Bone marrow (tissue), 2 donors: ENCODE measurements at regions not wholly inside any gene's neighbourhood (a gene's known extent, or its start where the extent isn't known, plus 50 kb on each side); places are given as distances from the start of the nearest gene placed in this dataset.

Experiments
- DNase-seq, 2 donors: peaks; one replicate each; lab custom pipeline; 2025; lab: John Stamatoyannopoulos, UW

DNA sequence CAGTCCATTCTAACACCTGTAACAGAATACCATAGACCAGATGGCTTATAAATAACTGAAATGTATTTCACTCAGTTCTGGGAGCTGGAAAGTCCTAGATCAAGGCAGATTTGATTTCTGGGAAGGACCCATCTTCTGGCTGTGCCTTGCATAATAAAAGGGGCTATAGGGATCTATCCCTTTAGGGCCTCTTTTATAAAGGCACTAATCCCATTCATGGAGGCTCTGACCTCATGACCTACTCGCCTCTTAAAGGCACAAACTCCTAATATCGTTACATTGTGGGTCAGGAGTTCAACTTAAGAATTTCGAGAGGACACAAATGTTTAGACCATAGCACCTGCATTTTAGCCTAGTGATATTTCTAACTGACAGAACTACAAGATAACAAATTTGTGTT lies 619.0 kb downstream of the CDH18 start:
- DNase-seq: no peak

DNA sequence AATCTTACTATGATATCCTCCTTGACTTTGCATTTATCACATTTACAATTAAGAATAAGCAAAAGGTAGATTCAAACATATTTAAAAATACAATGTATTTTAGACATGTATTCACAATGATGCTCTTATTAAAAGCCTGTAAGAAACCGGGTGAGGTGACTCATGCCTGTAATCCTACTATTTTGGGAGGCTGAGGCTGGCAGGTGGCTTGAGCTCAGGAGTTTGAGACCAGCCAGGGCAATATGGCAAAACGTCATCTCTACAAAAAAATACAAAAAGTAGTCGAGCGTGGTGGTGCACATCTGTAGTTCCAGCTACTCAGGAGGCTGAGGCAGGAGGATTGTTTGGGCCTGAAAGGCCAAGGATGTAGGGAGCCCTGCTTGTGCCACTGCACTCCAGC lies 618.4 kb downstream of the CDH18 start:
- DNase-seq: no peak

DNA sequence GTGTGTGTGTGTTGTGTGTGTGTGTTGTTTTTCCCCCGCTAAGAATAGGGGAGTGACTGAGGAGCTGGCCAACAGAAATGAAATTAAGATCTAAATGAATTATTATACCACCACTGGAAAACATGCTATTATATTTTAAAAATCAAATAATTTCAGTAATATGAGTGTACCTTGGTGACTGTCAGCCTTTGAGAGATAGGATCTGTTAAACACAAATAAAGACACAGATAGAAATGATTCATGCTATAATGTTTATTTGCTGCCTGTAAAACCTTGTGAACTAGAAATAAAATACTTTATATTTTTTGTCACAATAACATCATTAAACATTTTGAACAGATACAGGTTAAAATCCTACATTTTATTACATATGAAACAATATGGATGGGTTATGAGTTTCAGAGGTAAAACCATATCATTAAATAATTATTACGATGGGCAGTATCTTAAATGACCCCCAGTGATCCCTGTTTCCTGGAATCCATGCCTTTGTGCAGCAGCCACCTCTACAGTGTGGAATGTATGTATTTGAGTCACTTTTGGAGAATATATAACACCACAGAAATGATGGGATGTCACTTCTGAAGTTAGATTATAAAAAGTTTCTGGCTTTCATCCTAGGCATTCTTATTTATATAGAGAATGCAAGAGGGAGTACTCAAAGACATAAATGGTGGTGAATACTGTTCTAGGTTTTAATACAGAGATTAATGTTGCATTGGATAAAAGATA lies 617.2 kb downstream of the CDH18 start:
- no peak for DNase-seq

DNA sequence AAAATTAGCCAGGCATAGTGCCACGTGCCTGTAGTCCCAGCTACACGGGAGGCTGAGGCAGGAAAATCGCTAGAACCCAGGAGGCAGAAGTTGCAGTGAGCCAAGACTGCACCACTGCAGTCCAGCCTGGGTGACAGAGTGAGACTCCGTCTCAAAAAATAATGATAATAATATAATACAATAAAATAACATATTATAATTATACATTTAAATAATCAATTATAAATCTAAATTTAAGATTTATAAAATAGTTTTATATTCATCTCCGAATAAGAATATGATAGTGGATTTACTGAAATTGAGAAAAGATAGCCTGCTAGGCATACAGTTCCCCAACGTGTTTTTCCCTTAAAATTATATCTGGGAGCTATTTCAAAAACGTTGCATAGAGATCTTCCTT lies 599.6 kb downstream of the CDH18 start:
- DNase-seq: no peak

- DNase-seq: no peak
Measured at GRCh38 chr5:19401032-19401431, 587.0 kb downstream of the CDH18 start.

DNA sequence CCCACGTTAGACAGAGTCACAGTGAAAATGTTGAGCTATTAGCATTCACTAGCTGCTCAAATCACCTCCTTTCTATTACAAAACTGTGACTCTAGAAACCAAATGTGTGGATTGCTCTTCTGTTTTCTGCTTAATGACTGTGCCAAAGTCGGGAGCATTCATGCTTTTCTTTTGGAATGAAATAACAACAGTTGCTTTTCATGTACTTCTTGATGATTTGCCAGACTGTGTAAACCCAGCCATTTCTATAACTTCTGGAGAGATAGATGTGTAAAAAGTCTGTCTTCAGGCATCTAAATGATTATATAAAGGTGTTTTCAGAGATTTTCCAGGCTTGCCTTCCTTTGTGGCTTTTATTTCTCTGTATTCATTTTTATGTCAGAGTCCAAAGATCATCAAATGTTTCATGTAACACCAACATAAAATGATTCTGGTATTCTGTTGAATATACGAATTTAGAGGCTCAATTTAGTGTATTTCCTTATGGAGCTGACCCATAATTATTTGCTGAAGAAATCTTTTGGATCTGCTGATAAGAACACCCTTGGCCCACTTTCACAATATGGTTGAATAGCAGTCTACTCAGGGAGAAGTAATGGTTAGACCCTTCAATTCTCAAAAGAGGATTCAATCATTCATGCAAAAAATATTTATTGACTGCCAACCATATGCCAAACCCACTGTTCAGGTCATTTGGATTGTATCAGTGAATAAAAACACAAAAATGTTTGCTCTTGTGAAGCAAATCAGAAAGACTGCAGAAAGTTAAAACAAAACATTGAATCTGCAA lies 581.2 kb downstream of the CDH18 start:
- no peak for DNase-seq

GRCh38 chr5:19408149-19408548 lies 579.9 kb downstream of the CDH18 start:
- DNase-seq: no peak

- no peak for DNase-seq
Measured at GRCh38 chr5:19411936-19412335, 576.1 kb downstream of the CDH18 start.
